CD4-positive, alpha-beta T cell (primary cell): ENCODE measurements at regions not wholly inside any gene's neighbourhood (a gene's known extent, or its start where the extent isn't known, plus 50 kb on each side); places are given as distances from the start of the nearest gene placed in this dataset.

Experiments
- ATAC-seq: fragments of 200-7000 bp; cut with Tn5 transposase; one replicate; pipeline ENCODE4 v1.10.0; 2022; ENCODE audit warnings: mild to moderate bottlenecking; ENCODE audit not compliant: poor library complexity
- CTCF ChIA-PET: fragments of 350-600 bp; sonication (Branson Sonifier 250); formaldehyde crosslinking; loops from one replicate; lab custom pipeline; 2021; ENCODE audit warnings: antibody characterized with exemption, inconsistent platforms; lab: Charles Lee
- POLR2A ChIA-PET: fragments of 350-600 bp; sonication (Branson Sonifier 250); formaldehyde crosslinking; loops from one replicate; lab custom pipeline; 2021; ENCODE audit warnings: antibody characterized with exemption, inconsistent platforms; lab: Charles Lee
- DNase-seq, 14 experiments: peaks; one replicate each; pipeline ENCODE4 v3.0.0-alpha.2; 2013 to 2020; ENCODE audit warnings: mixed read lengths in 2 of 14
- H3K27ac ChIP-seq, 2 donors: one replicate each; pipeline versions ENCODE4 v1.5.1 to v1.7.0; 2013; ENCODE audit warnings: low read length in 2 of 2, low read depth in 1 of 2, mild to moderate bottlenecking in 1 of 2
- H3K27me3 ChIP-seq, 2 experiments: 1 replicate in 1 of 2; 2 replicates in 1 of 2; pipeline versions ENCODE4 v1.6.1 to v1.7.0; 2013; ENCODE audit warnings: low read length in 2 of 2, control low read depth in 1 of 2, mild to moderate bottlenecking in 1 of 2, moderate library complexity in 1 of 2; ENCODE audit not compliant: insufficient read depth in 2 of 2, control insufficient read depth in 1 of 2
- H3K36me3 ChIP-seq: one replicate; pipeline ENCODE4 v1.6.1; 2013; ENCODE audit warnings: low read length, control low read depth; ENCODE audit not compliant: insufficient read depth
- H3K4me1 ChIP-seq: one replicate; pipeline ENCODE4 v1.6.1; 2013; ENCODE audit warnings: low read length, control low read depth; ENCODE audit not compliant: insufficient read depth
- H3K4me3 ChIP-seq: one replicate; pipeline ENCODE4 v1.5.1; 2013; ENCODE audit warnings: mild to moderate bottlenecking, low read length, moderate library complexity
- H3K9me3 ChIP-seq, 2 experiments: 1 replicate in 1 of 2; 2 replicates in 1 of 2; pipeline versions ENCODE4 v1.6.1 to v1.7.0; 2013; ENCODE audit warnings: low read length in 2 of 2, mild to moderate bottlenecking in 2 of 2, control low read depth in 1 of 2, moderate library complexity in 1 of 2; ENCODE audit not compliant: control insufficient read depth in 1 of 2, insufficient read depth in 1 of 2
- H3K27ac Mint-ChIP-seq: one replicate; pipeline ENCODE4 v1.8.0; 2020; ENCODE audit warnings: mixed read lengths
- H3K27me3 Mint-ChIP-seq: one replicate; pipeline ENCODE4 v1.8.0; 2021; ENCODE audit warnings: mixed read lengths
- H3K36me3 Mint-ChIP-seq: one replicate; pipeline ENCODE4 v1.8.0; 2021; ENCODE audit warnings: low read depth, mixed read lengths
- H3K4me1 Mint-ChIP-seq: one replicate; pipeline ENCODE4 v1.8.0; 2021; ENCODE audit warnings: low read depth, mixed read lengths
- H3K4me3 Mint-ChIP-seq: one replicate; pipeline ENCODE4 v1.8.0; 2020; ENCODE audit warnings: mild to moderate bottlenecking, mixed read lengths
- H3K9me3 Mint-ChIP-seq: one replicate; pipeline ENCODE4 v1.8.0; 2020; ENCODE audit warnings: mixed read lengths
- intact Hi-C, 2 experiments: fragments of 100-400 bp; cut with DNase I in 1 of 2; cut with micrococcal nuclease in 1 of 2; formaldehyde crosslinking; loops; one replicate each; pipeline versions ENCODE4 v1.15.1 to v1.9.0; 2023 to 2025; cut with DNase I, micrococcal nuclease
- TF ChIP-seq, protein P1 (sequence below): fragments of 200-600 bp; IDR thresholded peaks from one replicate; pipeline ENCODE4 v1.8.0; 2022; ENCODE audit warnings: antibody characterized with exemption, mild to moderate bottlenecking

DNA sequence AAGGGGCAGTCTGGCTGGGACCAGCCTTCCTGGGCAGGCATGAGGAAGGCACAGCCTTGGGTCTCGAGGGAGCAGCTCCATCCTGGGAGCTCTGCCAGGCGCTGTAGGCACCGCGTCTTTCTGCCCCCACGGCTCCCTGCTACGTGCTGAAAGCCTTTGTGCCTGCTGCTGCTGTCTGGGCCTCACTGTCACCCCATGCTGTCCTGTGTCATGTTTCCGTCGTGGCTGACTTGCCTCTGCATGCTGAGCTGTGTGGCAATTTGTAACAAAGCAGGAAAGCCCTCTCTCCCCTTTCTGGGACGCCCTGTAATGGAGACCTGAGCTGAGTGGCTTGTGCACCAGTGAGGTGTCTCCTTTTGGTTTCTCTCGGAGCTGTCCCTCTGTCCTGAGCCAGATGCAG, 152.5 kb downstream of the TSN start:
- Histone ChIP-seq H3K27me3 (peaks cover 0 to 3% of the 10 kb centered on the region in 2 experiments), H3K36me3 (no peaks in the 10 kb centered on the region), H3K4me3 (no peak overlapping the region), H3K4me1 (no peaks in the 10 kb centered on the region), H3K9me3 (peaks cover 0 to 6% of the 10 kb centered on the region in 2 experiments), H3K27ac (no peak overlapping the region)
- H3K27ac Mint-ChIP-seq: no peak overlapping the region
- no peaks in the 10 kb centered on the region for H3K9me3 Mint-ChIP-seq
- no peak overlapping the region for H3K4me3 Mint-ChIP-seq
- POLR2A ChIA-PET: no interaction called here
- no peaks in the 10 kb centered on the region for H3K36me3 Mint-ChIP-seq
- peaks cover 10% of the 10 kb centered on the region for H3K27me3 Mint-ChIP-seq
- CTCF ChIA-PET: no interaction called here
- no peak for DNase-seq
- intact Hi-C loops: no loop called here
- TF ChIP-seq, protein P1, sequence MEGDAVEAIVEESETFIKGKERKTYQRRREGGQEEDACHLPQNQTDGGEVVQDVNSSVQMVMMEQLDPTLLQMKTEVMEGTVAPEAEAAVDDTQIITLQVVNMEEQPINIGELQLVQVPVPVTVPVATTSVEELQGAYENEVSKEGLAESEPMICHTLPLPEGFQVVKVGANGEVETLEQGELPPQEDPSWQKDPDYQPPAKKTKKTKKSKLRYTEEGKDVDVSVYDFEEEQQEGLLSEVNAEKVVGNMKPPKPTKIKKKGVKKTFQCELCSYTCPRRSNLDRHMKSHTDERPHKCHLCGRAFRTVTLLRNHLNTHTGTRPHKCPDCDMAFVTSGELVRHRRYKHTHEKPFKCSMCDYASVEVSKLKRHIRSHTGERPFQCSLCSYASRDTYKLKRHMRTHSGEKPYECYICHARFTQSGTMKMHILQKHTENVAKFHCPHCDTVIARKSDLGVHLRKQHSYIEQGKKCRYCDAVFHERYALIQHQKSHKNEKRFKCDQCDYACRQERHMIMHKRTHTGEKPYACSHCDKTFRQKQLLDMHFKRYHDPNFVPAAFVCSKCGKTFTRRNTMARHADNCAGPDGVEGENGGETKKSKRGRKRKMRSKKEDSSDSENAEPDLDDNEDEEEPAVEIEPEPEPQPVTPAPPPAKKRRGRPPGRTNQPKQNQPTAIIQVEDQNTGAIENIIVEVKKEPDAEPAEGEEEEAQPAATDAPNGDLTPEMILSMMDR: no peak
- no peaks in the 10 kb centered on the region for H3K4me1 Mint-ChIP-seq
- ATAC-seq: no peak

DNA sequence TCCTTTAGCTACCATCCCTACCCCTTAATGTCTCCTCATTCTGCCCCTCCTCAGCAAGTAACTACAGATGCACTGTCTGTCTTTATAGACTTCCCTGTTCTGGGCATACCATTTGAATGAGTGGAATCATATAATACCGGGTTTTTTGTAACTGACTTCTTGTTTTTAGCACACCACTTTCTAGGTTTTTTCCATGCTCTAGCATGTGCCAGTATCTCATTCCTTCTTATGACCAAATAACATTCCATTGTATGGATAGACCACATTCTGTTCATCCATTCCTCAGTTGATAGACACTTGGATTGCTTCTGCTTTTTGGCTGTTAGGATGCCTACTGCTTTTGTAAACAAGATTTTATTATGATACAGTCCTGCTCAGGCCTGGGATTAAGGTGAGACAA, 154.7 kb downstream of the TSN start:
- no peaks in the 10 kb centered on the region for H3K9me3 Mint-ChIP-seq
- no peak overlapping the region for H3K27ac ChIP-seq
- peaks cover 0 to 6% of the 10 kb centered on the region in 2 experiments for H3K9me3 ChIP-seq
- ChIA-PET CTCF (no interaction called here), POLR2A (no interaction called here)
- H3K4me1 ChIP-seq: no peaks in the 10 kb centered on the region
- H3K27ac Mint-ChIP-seq: no peak overlapping the region
- TF ChIP-seq, protein P1: no peak
- peaks cover 0 to 3% of the 10 kb centered on the region in 2 experiments for H3K27me3 ChIP-seq
- H3K27me3 Mint-ChIP-seq: peaks cover 10% of the 10 kb centered on the region
- intact Hi-C loops: no loop called here
- DNase-seq (no peak), ATAC-seq (no peak)
- H3K4me3 ChIP-seq: no peak overlapping the region
- H3K36me3 Mint-ChIP-seq: no peaks in the 10 kb centered on the region
- no peak overlapping the region for H3K4me3 Mint-ChIP-seq
- H3K36me3 ChIP-seq: no peaks in the 10 kb centered on the region
- no peaks in the 10 kb centered on the region for H3K4me1 Mint-ChIP-seq

DNA sequence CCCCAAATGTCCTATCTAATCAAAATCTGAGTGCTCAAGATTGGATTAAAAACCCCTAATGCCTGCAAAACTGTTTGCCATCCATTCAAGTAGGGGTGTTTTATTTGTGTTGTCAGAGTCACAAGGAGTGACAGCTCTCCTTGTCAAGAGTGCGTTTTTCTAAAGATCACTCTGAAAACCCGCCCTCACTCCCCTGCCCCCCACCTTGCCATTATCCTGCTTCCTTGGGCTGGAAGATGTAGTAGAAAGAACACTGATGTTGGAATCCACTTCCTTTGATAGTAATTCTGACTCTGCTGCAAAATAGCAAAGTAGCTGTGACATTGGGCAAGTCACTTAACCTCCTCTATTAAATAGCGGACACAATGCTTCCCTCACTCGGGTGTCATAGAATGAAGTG, 155.6 kb downstream of the TSN start:
- H3K27me3 Mint-ChIP-seq: peaks cover 10% of the 10 kb centered on the region
- POLR2A ChIA-PET: no interaction called here
- peaks cover 0 to 6% of the 10 kb centered on the region in 2 experiments for H3K9me3 ChIP-seq
- H3K4me1 ChIP-seq: no peaks in the 10 kb centered on the region
- H3K36me3 Mint-ChIP-seq: no peaks in the 10 kb centered on the region
- intact Hi-C loops: no loop called here
- H3K27ac ChIP-seq: no peak overlapping the region
- no peaks in the 10 kb centered on the region for H3K4me1 Mint-ChIP-seq
- H3K27me3 ChIP-seq: peaks cover 0 to 3% of the 10 kb centered on the region in 2 experiments
- H3K4me3 ChIP-seq: no peak overlapping the region
- no peak for ATAC-seq
- H3K36me3 ChIP-seq: no peaks in the 10 kb centered on the region
- no peaks in the 10 kb centered on the region for H3K9me3 Mint-ChIP-seq
- no peak overlapping the region for H3K27ac Mint-ChIP-seq
- TF ChIP-seq, protein P1: no peak
- CTCF ChIA-PET: no interaction called here
- DNase-seq: no peak
- no peak overlapping the region for H3K4me3 Mint-ChIP-seq
